PC-9 (cell line): ENCODE measurements at regions not wholly inside any gene's neighbourhood (a gene's known extent, or its start where the extent isn't known, plus 50 kb on each side); places are given as distances from the start of the nearest gene placed in this dataset.
"Not testable (repeated sequence)": the region's sequence is repeated elsewhere in the genome, so short reads cannot be mapped to it uniquely, and the experiment has no call there.

ENCODE experiments used
- BruUV-seq: library from RNA; stranded (reverse); fragments of 400-500 nt; replicated peaks from 2 replicates; lab custom pipeline; 2021; lab: Mats Ljungman, UMichigan
- CTCF ChIA-PET: fragments of 300-600 bp; sonication (Branson Sonifier 250); formaldehyde crosslinking; loops from one replicate; lab custom pipeline; 2022; ENCODE audit warnings: antibody characterized with exemption; lab: Charles Lee
- POLR2A ChIA-PET: fragments of 300-600 bp; sonication (Branson Sonifier 250); formaldehyde crosslinking; loops from one replicate; lab custom pipeline; 2022; ENCODE audit warnings: antibody characterized with exemption; ENCODE audit not compliant: unreplicated experiment; lab: Charles Lee
- DNase-seq, 2 experiments: peaks; one replicate each; pipeline versions ENCODE4 v3.0.0 to v3.0.0-alpha.2; 2015 to 2022; ENCODE audit warnings: mixed read lengths in 1 of 2
- H2AFZ ChIP-seq: fragments of 200-600 bp; sonication (generic); 2 replicates; pipeline ENCODE4 v1.8.1; 2017; ENCODE audit warnings: antibody characterized with exemption
- H3F3A ChIP-seq: fragments of 200-600 bp; sonication (generic); 2 replicates; pipeline ENCODE4 v1.8.1; 2017; ENCODE audit warnings: antibody characterized with exemption, mild to moderate bottlenecking, low read depth; ENCODE audit not compliant: insufficient read depth
- H3K27ac ChIP-seq: fragments of 200-600 bp; sonication (generic); 2 replicates; pipeline ENCODE4 v1.6.1; 2016; ENCODE audit warnings: mixed run types
- H3K27me3 ChIP-seq: fragments of 200-600 bp; sonication (generic); 2 replicates; pipeline ENCODE4 v1.6.1; 2016; ENCODE audit warnings: low read depth, mixed run types; ENCODE audit not compliant: insufficient read depth
- H3K36me3 ChIP-seq: fragments of 200-600 bp; sonication (generic); 2 replicates; pipeline ENCODE4 v1.6.1; 2016; ENCODE audit warnings: low read depth, mixed run types
- H3K4me1 ChIP-seq: fragments of 200-600 bp; sonication (generic); replicated peaks from 2 replicates; pipeline ENCODE4 v1.6.1; 2016; ENCODE audit warnings: mixed run types; ENCODE audit not compliant: insufficient read depth
- H3K4me2 ChIP-seq: fragments of 200-600 bp; sonication (generic); 2 replicates; pipeline ENCODE4 v1.6.1; 2017; ENCODE audit warnings: mixed run types
- H3K4me3 ChIP-seq: fragments of 200-600 bp; sonication (generic); 2 replicates; pipeline ENCODE4 v1.6.1; 2016; ENCODE audit warnings: mixed run types
- H3K79me2 ChIP-seq: fragments of 200-600 bp; sonication (generic); 2 replicates; pipeline ENCODE4 v1.6.1; 2017; ENCODE audit warnings: low read depth, mixed run types
- H3K9me2 ChIP-seq: fragments of 200-600 bp; sonication (generic); 2 replicates; pipeline ENCODE4 v1.8.1; 2017; ENCODE audit warnings: mild to moderate bottlenecking; ENCODE audit not compliant: insufficient read depth
- H3K9me3 ChIP-seq: fragments of 200-600 bp; sonication (generic); 2 replicates; pipeline ENCODE4 v1.8.1; 2016; ENCODE audit warnings: low read depth; ENCODE audit not compliant: insufficient read depth
- H4K20me1 ChIP-seq: fragments of 200-600 bp; sonication (generic); 2 replicates; pipeline ENCODE4 v1.8.1; 2017; ENCODE audit not compliant: insufficient read depth
- CTCF ChIP-seq: fragments of 200-600 bp; sonication (generic); conservative IDR thresholded peaks from 2 replicates; pipeline ENCODE4 v1.6.1; 2017; ENCODE audit warnings: mixed run types, antibody characterized with exemption, mild to moderate bottlenecking, moderate library complexity
- EZH2 ChIP-seq: fragments of 200-600 bp; sonication (generic); IDR thresholded peaks from 2 replicates; pipeline ENCODE4 v1.8.0; 2017; ENCODE audit warnings: antibody characterized with exemption, low read depth
- intact Hi-C: fragments of 100-400 bp; cut with micrococcal nuclease; formaldehyde crosslinking; loops from one replicate; pipeline ENCODE4 v1.10.0; 2022; ENCODE audit not compliant: unreplicated experiment

GRCh38 chr3:30321065-30321464, 285.3 kb upstream of the TGFBR2 start:
- no peak for DNase-seq
- intact Hi-C loops: no loop called here
- H3K4me3 ChIP-seq: no peak overlapping the region
- no peaks in the 10 kb centered on the region for H3K9me2 ChIP-seq
- H3K4me1 ChIP-seq: no peaks in the 10 kb centered on the region
- CTCF ChIA-PET: no interaction called here
- H3K4me2 ChIP-seq: no peak overlapping the region
- H2AFZ ChIP-seq: no peak overlapping the region
- H3K27ac ChIP-seq: no peak overlapping the region
- H3K36me3 ChIP-seq: no peaks in the 10 kb centered on the region
- no peaks in the 10 kb centered on the region for H3K79me2 ChIP-seq
- POLR2A ChIA-PET: no interaction called here
- BruUV-seq: no TSS peak
- H3K27me3 ChIP-seq: no peaks in the 10 kb centered on the region
- H4K20me1 ChIP-seq: no peaks in the 10 kb centered on the region
- no peaks in the 10 kb centered on the region; the same call in 1 of the 2 replicates for H3K9me3 ChIP-seq
- no peaks in the 10 kb centered on the region for H3F3A ChIP-seq
- no peak for TF ChIP-seq EZH2
- no peak for TF ChIP-seq CTCF

DNA sequence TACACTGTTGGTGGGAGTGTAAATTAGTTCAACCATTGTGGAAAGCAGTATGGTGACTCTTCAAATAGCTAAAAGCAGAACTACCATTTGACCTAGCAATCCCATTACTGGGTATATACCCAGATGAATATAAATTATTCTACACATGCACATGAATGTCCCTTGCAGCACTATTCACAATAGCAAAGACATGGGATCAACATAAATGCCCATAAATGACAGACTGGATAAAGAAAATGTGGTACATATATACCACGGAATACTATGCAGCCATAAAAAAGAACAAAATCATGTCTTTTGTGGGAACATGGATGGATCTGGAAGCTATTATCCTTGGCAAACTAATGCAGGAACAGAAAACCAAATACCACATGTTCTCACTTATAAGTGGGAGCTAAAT, 282.8 kb upstream of the TGFBR2 start:
- H3K79me2 ChIP-seq, CTCF ChIA-PET, H4K20me1 ChIP-seq, intact Hi-C loops, H2AFZ ChIP-seq, H3K4me2 ChIP-seq, H3K27ac ChIP-seq, H3F3A ChIP-seq, DNase-seq, H3K9me3 ChIP-seq, H3K4me3 ChIP-seq, POLR2A ChIA-PET, BruUV-seq, H3K27me3 ChIP-seq, H3K36me3 ChIP-seq, H3K4me1 ChIP-seq, H3K9me2 ChIP-seq: not testable (repeated sequence)

GRCh38 chr3:30324587-30324986, 281.8 kb upstream of the TGFBR2 start:
- Histone ChIP-seq H2AFZ (no peak overlapping the region), H3K9me3 (no peaks in the 10 kb centered on the region; the same call in 1 of the 2 replicates), H4K20me1 (no peaks in the 10 kb centered on the region), H3K27me3 (no peaks in the 10 kb centered on the region), H3F3A (no peaks in the 10 kb centered on the region), H3K4me3 (no peak overlapping the region), H3K9me2 (no peaks in the 10 kb centered on the region), H3K27ac (no peak overlapping the region), H3K4me1 (no peaks in the 10 kb centered on the region), H3K36me3 (no peaks in the 10 kb centered on the region), H3K4me2 (no peak overlapping the region), H3K79me2 (no peaks in the 10 kb centered on the region)
- ChIA-PET CTCF (no interaction called here), POLR2A (no interaction called here)
- intact Hi-C loops: no loop called here
- no TSS peak for BruUV-seq
- no peak for DNase-seq
- TF ChIP-seq EZH2 (no peak), CTCF (no peak)

DNA sequence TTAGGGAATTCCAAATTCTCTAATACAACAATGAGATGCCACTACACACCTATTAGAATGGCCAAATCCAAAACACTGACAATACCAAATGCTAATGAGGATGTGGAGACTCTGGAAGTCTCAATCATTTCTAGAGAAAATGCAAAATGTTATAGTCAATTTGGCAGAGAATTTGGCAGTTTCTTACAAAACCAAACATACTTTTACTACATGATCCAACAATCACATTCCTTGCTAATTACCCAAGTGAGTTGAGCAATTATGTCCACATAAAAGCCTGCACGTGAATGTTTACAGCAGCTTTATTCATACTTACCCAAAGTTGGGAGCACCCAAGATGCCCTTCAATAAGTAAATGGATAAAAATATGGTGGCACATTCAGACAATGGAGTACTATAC, 278.4 kb upstream of the TGFBR2 start:
- H3K27ac ChIP-seq, H3K27me3 ChIP-seq, H3K79me2 ChIP-seq, H3K9me3 ChIP-seq, H3K4me3 ChIP-seq, H3F3A ChIP-seq, H3K36me3 ChIP-seq, H4K20me1 ChIP-seq, POLR2A ChIA-PET, H3K4me2 ChIP-seq, BruUV-seq, H3K9me2 ChIP-seq, DNase-seq, H2AFZ ChIP-seq, intact Hi-C loops, CTCF ChIA-PET: not testable (repeated sequence)
- H3K4me1 ChIP-seq: peaks cover 10% of the 10 kb centered on the region

DNA sequence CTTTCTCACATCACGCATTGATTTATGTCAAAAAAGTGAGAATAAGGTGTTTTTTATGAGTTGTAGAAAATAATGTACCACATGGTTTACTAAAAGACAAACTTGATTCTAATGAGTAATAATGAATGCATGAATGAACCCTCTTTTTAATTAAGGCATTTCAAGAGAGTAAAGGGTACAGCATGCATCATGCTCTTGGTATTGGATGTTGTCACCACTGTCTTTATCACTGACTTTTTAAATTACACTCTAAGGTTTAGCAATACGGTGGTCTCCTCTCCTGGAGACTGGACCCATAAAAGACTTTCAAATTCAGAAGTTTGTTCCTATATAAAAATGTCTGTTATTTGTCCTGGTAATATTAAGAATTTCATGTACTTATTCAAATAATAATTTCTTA, 277.5 kb upstream of the TGFBR2 start:
- intact Hi-C loops, DNase-seq, CTCF ChIA-PET, H3K4me3 ChIP-seq, BruUV-seq, H2AFZ ChIP-seq, H3K79me2 ChIP-seq, H3K9me2 ChIP-seq, POLR2A ChIA-PET, H3K36me3 ChIP-seq, H3F3A ChIP-seq, H3K27me3 ChIP-seq, H3K4me2 ChIP-seq, H3K27ac ChIP-seq, H4K20me1 ChIP-seq, H3K9me3 ChIP-seq: not testable (repeated sequence)
- H3K4me1 ChIP-seq: peaks cover 12% of the 10 kb centered on the region
